PFSK-1 (cell line): ENCODE measurements at regions not wholly inside any gene's neighbourhood (a gene's known extent, or its start where the extent isn't known, plus 50 kb on each side); places are given as distances from the start of the nearest gene placed in this dataset.

ENCODE experiments used
- POLR2AphosphoS5 ChIP-seq: IDR thresholded peaks from 2 replicates; pipeline ENCODE4 v1.6.1; 2012; ENCODE audit warnings: low read depth, mild to moderate bottlenecking, control low read depth, low read length, moderate library complexity
- REST ChIP-seq, 2 experiments: IDR thresholded peaks; 2 replicates each; pipeline versions ENCODE4 v1.6.1 to v1.8.0; 2011 to 2012; ENCODE audit warnings: low read depth in 2 of 2, low read length in 2 of 2, control low read depth in 1 of 2, inconsistent platforms in 1 of 2, mild to moderate bottlenecking in 1 of 2, moderate library complexity in 1 of 2; ENCODE audit not compliant: insufficient read depth in 1 of 2
- SIN3A ChIP-seq: IDR thresholded peaks from 2 replicates; pipeline ENCODE4 v1.6.1; 2012; ENCODE audit warnings: mild to moderate bottlenecking, low read length, moderate library complexity, borderline replicate concordance; ENCODE audit not compliant: insufficient read depth

GRCh38 chr7:17530741-17531421 lies 232.4 kb downstream of the AHR start:
- no peak for TF ChIP-seq SIN3A
- no peak for TF ChIP-seq POLR2AphosphoS5
- no peak for TF ChIP-seq REST (IDR thresholded peaks at IDR 0.05; ENCODE audit: insufficient read depth in 1 of 2, low read depth in 2 of 2, low read length in 2 of 2)
